Keratinocyte (primary cell): ENCODE measurements at regions not wholly inside any gene's neighbourhood (a gene's known extent, or its start where the extent isn't known, plus 50 kb on each side); places are given as distances from the start of the nearest gene placed in this dataset.

Experiments used
- DNase-seq: peaks from one replicate; pipeline ENCODE4 v3.0.0-alpha.2; 2011; ENCODE audit warnings: low read depth, missing footprints, low spot score
- FAIRE-seq: peaks from 2 replicates; lab custom pipeline; 2011; peaks lifted over from hg19 to GRCh38; lab: Jason Lieb, UNC
- H2AFZ ChIP-seq: 2 replicates; pipeline ENCODE4 v1.6.0; 2012; ENCODE audit warnings: low read length, control low read depth, inconsistent platforms; ENCODE audit not compliant: control insufficient read depth
- H3K27ac ChIP-seq: 2 replicates; pipeline ENCODE4 v1.5.1; 2011; ENCODE audit warnings: low read length; ENCODE audit not compliant: control insufficient read depth, insufficient read depth
- H3K27me3 ChIP-seq: 3 replicates; pipeline ENCODE4 v1.6.0; 2011; ENCODE audit warnings: low read length; ENCODE audit not compliant: control insufficient read depth, insufficient read depth; ENCODE audit errors: extremely low read depth
- H3K36me3 ChIP-seq, 2 experiments: 2 replicates in 1 of 2; 3 replicates in 1 of 2; pipeline ENCODE4 v1.5.1; 2011; ENCODE audit warnings: low read length in 2 of 2, mild to moderate bottlenecking in 1 of 2; ENCODE audit not compliant: control insufficient read depth in 2 of 2, insufficient read depth in 2 of 2; ENCODE audit errors: extremely low read depth in 1 of 2
- H3K4me1 ChIP-seq: 3 replicates; pipeline ENCODE4 v1.5.1; 2011; ENCODE audit warnings: low read length; ENCODE audit not compliant: control insufficient read depth, insufficient read depth; ENCODE audit errors: extremely low read depth
- H3K4me2 ChIP-seq: 3 replicates; pipeline ENCODE4 v1.6.0; 2011; ENCODE audit warnings: low read depth, low read length; ENCODE audit not compliant: control insufficient read depth, insufficient read depth; ENCODE audit errors: extremely low read depth
- H3K4me3 ChIP-seq, 3 experiments: fragments of 200-600 bp in 1 of 3; sonication (generic) in 1 of 3; 2 replicates in 2 of 3; 3 replicates in 1 of 3; pipeline ENCODE4 v1.5.1; 2011 to 2016; ENCODE audit warnings: low read length in 3 of 3, mild to moderate bottlenecking in 3 of 3, control low read depth in 2 of 3, inconsistent platforms in 1 of 3, low read depth in 1 of 3, mixed read lengths in 1 of 3, mixed run types in 1 of 3, moderate library complexity in 1 of 3; ENCODE audit not compliant: control insufficient read depth in 2 of 3, insufficient read depth in 2 of 3; ENCODE audit errors: extremely low read depth in 1 of 3
- H3K79me2 ChIP-seq: 2 replicates; pipeline ENCODE4 v1.6.0; 2012; ENCODE audit warnings: low read length; ENCODE audit not compliant: control insufficient read depth, insufficient read depth
- H3K9ac ChIP-seq: 3 replicates; pipeline ENCODE4 v1.6.0; 2011; ENCODE audit warnings: low read length; ENCODE audit not compliant: control insufficient read depth, insufficient read depth; ENCODE audit errors: extremely low read depth
- H3K9me1 ChIP-seq: 3 replicates; pipeline ENCODE4 v1.6.0; 2011; ENCODE audit warnings: low read length; ENCODE audit not compliant: control insufficient read depth, insufficient read depth; ENCODE audit errors: extremely low read depth
- H3K9me3 ChIP-seq: 2 replicates; pipeline ENCODE4 v1.5.1; 2012; ENCODE audit warnings: low read depth, low read length; ENCODE audit not compliant: control insufficient read depth
- H4K20me1 ChIP-seq: 3 replicates; pipeline ENCODE4 v1.6.0; 2011; ENCODE audit warnings: low read length; ENCODE audit not compliant: control insufficient read depth, insufficient read depth; ENCODE audit errors: extremely low read depth
- EZH2 ChIP-seq: IDR thresholded peaks from one replicate; pipeline ENCODE4 v1.6.1; 2012; ENCODE audit warnings: inconsistent platforms, mild to moderate bottlenecking, low read length, moderate library complexity
- dilution Hi-C: fragments of 300-500 bp; cut with MboI; formaldehyde crosslinking; loops from one replicate; pipeline ENCODE4 v1.7.0; 2020; ENCODE audit warnings: low sequenced_read_pairs; ENCODE audit not compliant: extremely low pct_ligation_motif_present
- small RNA-seq, 3 experiments: library from RNA; depleted of rRNA; stranded (forward); fragments of <200 nt; gene quantifications; one replicate each; pipeline ENCODE3, GENCODE V24; 2012; ENCODE audit warnings: low read depth in 3 of 3, low replicate concordance in 1 of 3; ENCODE audit not compliant: insufficient read length in 3 of 3
- TF ChIP-seq, protein P1 (sequence below), 3 experiments: IDR thresholded peaks in 1 of 3; conservative IDR thresholded peaks in 1 of 3; optimal IDR thresholded peaks in 1 of 3; 2 replicates in 2 of 3; 3 replicates in 1 of 3; pipeline versions ENCODE3 to v1.5.1; 2011; ENCODE audit warnings: low read length in 3 of 3, mild to moderate bottlenecking in 3 of 3, moderate library complexity in 2 of 3, control low read depth in 1 of 3, inconsistent platforms in 1 of 3; ENCODE audit not compliant: insufficient read depth in 2 of 3; ENCODE audit errors: extremely low read depth in 1 of 3

DNA sequence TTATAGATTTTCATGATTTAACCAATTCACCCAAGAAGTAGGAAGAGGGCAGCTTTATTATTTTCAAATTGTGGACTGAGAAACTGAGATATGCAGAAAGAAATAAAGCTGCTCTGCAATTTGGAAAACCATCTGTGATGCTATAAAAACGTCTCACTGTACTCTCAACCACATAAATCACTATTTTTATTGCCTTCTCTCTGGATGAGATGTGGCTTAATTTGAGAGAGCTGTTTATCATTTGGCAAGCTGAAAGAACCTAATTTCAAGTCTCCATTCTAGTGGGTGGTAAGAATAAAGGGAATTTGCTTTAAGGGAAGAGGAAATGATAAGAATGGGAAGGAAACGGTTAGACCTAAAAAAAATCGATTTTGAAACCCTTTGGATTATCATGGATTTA, 49.9 kb upstream of the CYP1B1 start:
- TF ChIP-seq, protein P1, sequence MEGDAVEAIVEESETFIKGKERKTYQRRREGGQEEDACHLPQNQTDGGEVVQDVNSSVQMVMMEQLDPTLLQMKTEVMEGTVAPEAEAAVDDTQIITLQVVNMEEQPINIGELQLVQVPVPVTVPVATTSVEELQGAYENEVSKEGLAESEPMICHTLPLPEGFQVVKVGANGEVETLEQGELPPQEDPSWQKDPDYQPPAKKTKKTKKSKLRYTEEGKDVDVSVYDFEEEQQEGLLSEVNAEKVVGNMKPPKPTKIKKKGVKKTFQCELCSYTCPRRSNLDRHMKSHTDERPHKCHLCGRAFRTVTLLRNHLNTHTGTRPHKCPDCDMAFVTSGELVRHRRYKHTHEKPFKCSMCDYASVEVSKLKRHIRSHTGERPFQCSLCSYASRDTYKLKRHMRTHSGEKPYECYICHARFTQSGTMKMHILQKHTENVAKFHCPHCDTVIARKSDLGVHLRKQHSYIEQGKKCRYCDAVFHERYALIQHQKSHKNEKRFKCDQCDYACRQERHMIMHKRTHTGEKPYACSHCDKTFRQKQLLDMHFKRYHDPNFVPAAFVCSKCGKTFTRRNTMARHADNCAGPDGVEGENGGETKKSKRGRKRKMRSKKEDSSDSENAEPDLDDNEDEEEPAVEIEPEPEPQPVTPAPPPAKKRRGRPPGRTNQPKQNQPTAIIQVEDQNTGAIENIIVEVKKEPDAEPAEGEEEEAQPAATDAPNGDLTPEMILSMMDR (optimal IDR thresholded peaks at IDR 0.05 in 1 of 3, IDR thresholded peaks at IDR 0.05 in 1 of 3, conservative IDR thresholded peaks at IDR 0.05 in 1 of 3; ENCODE audit: extremely low read depth in 1 of 3, insufficient read depth in 2 of 3, low read length in 3 of 3), result no peak
- TF ChIP-seq EZH2, result no peak
- Histone ChIP-seq H3K36me3 (no peaks in the 10 kb centered on the region), H3K27ac (no peak overlapping the region), H3K27me3 (no peaks in the 10 kb centered on the region), H3K9me1 (no peaks in the 10 kb centered on the region), H3K79me2 (no peaks in the 10 kb centered on the region), H4K20me1 (no peaks in the 10 kb centered on the region), H3K9me3 (peaks cover 2% of the 10 kb centered on the region), H3K4me3 (no peak overlapping the region), H3K4me1 (peaks cover 4% of the 10 kb centered on the region), H3K4me2 (no peak overlapping the region), H2AFZ (no peak overlapping the region), H3K9ac (no peak overlapping the region)
- no peak for FAIRE-seq
- dilution Hi-C loops, result no loop called here
- no peak for DNase-seq

Small RNA genes lying in the stretch of these regions (small RNA-seq; reads per million reads assigned to genes)
- 0 reads per million in 3 experiments for gene AC009229.3
- gene RNU6-951P, result 0 reads per million in 3 experiments
